ENCODE measurements at regions not wholly inside any gene's neighbourhood (a gene's known extent, or its start where the extent isn't known, plus 50 kb on each side); places are given as distances from the start of the nearest gene placed in this dataset.

GRCh38 chr6:67666177-67666964 lies 968.7 kb upstream of the ADGRB3 start:
- DNase-seq (ENCODE audit: low spot score), result no peak

- no peak for DNase-seq (ENCODE audit: low spot score)
These were observed 970.1 kb upstream of the ADGRB3 start for GRCh38 chr6:67664942-67665341.

GRCh38 chr6:67663105-67663895 lies 971.8 kb upstream of the ADGRB3 start:
- no peak for DNase-seq (ENCODE audit: low spot score)

- no peak for DNase-seq (ENCODE audit: low spot score)
These were observed 981.5 kb upstream of the ADGRB3 start for GRCh38 chr6:67653561-67653960.

GRCh38 chr6:67646550-67646949 lies 988.5 kb upstream of the ADGRB3 start:
- no peak for DNase-seq (ENCODE audit: low spot score)

- DNase-seq (ENCODE audit: low spot score), result no peak
These were observed 991.8 kb upstream of the ADGRB3 start for GRCh38 chr6:67643281-67643680.

GRCh38 chr6:67642582-67642981 lies 992.5 kb upstream of the ADGRB3 start:
- no peak for DNase-seq (ENCODE audit: low spot score)

GRCh38 chr6:67640484-67640883 lies 994.6 kb upstream of the ADGRB3 start:
- DNase-seq (ENCODE audit: low spot score), result no peak

GRCh38 chr6:67639161-67639560 lies 995.9 kb upstream of the ADGRB3 start:
- DNase-seq (ENCODE audit: low spot score), result no peak

GRCh38 chr6:67634199-67634598 lies 1000.9 kb upstream of the ADGRB3 start:
- no peak for DNase-seq (ENCODE audit: low spot score)

- no peak for DNase-seq (ENCODE audit: low spot score)
These were observed 1002.0 kb upstream of the ADGRB3 start for GRCh38 chr6:67633058-67633457.

- no peak for DNase-seq (ENCODE audit: low spot score)
These were observed 1004.9 kb upstream of the ADGRB3 start for GRCh38 chr6:67630146-67630545.

GRCh38 chr6:67629258-67629657 lies 1005.8 kb upstream of the ADGRB3 start:
- no peak for DNase-seq (ENCODE audit: low spot score)

GRCh38 chr6:67615796-67616195 lies 1019.3 kb upstream of the ADGRB3 start:
- no peak for DNase-seq (ENCODE audit: low spot score)

- no peak for DNase-seq (ENCODE audit: low spot score)
These were observed 1026.9 kb upstream of the ADGRB3 start for GRCh38 chr6:67608099-67608749.

GRCh38 chr6:67606906-67607828 lies 1027.9 kb upstream of the ADGRB3 start:
- DNase-seq (ENCODE audit: low spot score), result no peak

GRCh38 chr6:67594366-67594765 lies 1040.7 kb upstream of the ADGRB3 start:
- DNase-seq (ENCODE audit: low spot score), result no peak

GRCh38 chr6:67593247-67593646 lies 1041.8 kb upstream of the ADGRB3 start:
- DNase-seq (ENCODE audit: low spot score), result no peak

- no peak for DNase-seq (ENCODE audit: low spot score)
These were observed 1043.2 kb upstream of the ADGRB3 start for GRCh38 chr6:67591910-67592309.

GRCh38 chr6:67567842-67568241 lies 1067.2 kb upstream of the ADGRB3 start:
- no peak for DNase-seq (ENCODE audit: low spot score)

- DNase-seq (ENCODE audit: low spot score), result no peak
These were observed 1071.4 kb upstream of the ADGRB3 start for GRCh38 chr6:67563671-67564070.

- DNase-seq (ENCODE audit: low spot score), result no peak
These were observed 1075.0 kb upstream of the ADGRB3 start for GRCh38 chr6:67560068-67560467.
